Keratinocyte (primary cell): ENCODE measurements at regions not wholly inside any gene's neighbourhood (a gene's known extent, or its start where the extent isn't known, plus 50 kb on each side); places are given as distances from the start of the nearest gene placed in this dataset.

ENCODE experiments used
- EZH2 ChIP-seq: IDR thresholded peaks from one replicate; pipeline ENCODE4 v1.6.1; 2012; ENCODE audit warnings: inconsistent platforms, mild to moderate bottlenecking, low read length, moderate library complexity
- TF ChIP-seq, protein P1 (sequence below), 3 experiments: IDR thresholded peaks in 1 of 3; conservative IDR thresholded peaks in 1 of 3; optimal IDR thresholded peaks in 1 of 3; 2 replicates in 2 of 3; 3 replicates in 1 of 3; pipeline versions ENCODE3 to v1.5.1; 2011; ENCODE audit warnings: low read length in 3 of 3, mild to moderate bottlenecking in 3 of 3, moderate library complexity in 2 of 3, control low read depth in 1 of 3, inconsistent platforms in 1 of 3; ENCODE audit not compliant: insufficient read depth in 2 of 3; ENCODE audit errors: extremely low read depth in 1 of 3

DNA sequence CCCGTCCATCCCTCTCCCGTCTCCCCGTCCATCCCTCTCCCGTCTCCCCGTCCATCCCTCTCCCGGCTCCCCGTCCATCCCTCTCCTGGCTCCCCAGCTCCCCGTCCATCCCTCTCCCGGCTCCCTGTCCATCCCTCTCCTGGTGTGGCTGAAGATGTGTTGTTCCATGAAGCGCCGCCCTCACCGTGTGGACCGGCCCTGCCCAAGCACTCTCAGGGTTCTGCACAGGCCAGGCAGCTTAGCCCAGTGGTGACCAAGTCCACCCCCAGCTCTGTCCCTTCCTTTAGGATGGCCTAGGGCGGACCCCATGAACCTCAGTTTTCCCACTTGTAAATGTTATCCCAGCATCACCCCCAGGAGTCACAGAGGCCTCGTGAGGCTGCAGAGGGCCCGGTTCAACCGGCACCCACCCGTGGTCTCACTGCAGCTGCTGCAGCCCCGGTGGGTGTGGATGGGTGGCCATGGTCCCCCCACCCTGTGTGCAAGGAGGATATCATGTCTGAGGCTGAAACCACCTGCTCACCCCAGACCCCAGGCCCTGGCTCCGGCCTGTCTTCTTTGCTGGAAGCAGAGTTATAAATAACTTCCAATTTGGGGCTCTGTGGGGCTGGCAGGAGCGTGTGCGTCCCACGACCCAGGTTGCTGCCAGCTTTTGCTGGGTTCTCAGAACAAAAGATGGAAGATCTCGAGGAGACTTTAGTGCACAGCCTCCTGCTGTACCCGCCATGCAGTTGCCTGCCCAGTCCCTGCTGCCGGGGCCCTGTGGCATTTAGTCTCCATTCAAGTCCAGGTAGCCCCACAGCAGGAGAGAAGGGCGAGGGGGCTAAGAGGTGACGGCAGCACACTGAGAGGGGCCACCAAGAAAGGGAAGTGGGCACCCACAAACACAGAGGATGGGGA is 1147.8 kb downstream of the BRD1 start:
- TF ChIP-seq, protein P1, sequence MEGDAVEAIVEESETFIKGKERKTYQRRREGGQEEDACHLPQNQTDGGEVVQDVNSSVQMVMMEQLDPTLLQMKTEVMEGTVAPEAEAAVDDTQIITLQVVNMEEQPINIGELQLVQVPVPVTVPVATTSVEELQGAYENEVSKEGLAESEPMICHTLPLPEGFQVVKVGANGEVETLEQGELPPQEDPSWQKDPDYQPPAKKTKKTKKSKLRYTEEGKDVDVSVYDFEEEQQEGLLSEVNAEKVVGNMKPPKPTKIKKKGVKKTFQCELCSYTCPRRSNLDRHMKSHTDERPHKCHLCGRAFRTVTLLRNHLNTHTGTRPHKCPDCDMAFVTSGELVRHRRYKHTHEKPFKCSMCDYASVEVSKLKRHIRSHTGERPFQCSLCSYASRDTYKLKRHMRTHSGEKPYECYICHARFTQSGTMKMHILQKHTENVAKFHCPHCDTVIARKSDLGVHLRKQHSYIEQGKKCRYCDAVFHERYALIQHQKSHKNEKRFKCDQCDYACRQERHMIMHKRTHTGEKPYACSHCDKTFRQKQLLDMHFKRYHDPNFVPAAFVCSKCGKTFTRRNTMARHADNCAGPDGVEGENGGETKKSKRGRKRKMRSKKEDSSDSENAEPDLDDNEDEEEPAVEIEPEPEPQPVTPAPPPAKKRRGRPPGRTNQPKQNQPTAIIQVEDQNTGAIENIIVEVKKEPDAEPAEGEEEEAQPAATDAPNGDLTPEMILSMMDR (optimal IDR thresholded peaks at IDR 0.05 in 1 of 3, IDR thresholded peaks at IDR 0.05 in 1 of 3, conservative IDR thresholded peaks at IDR 0.05 in 1 of 3; ENCODE audit: extremely low read depth in 1 of 3, insufficient read depth in 2 of 3, low read length in 3 of 3): no peak
- TF ChIP-seq EZH2: no peak
